Endothelial cell of umbilical vein (primary cell): ENCODE measurements at regions not wholly inside any gene's neighbourhood (a gene's known extent, or its start where the extent isn't known, plus 50 kb on each side); places are given as distances from the start of the nearest gene placed in this dataset.

Experiments
- BruUV-seq: library from RNA; stranded (reverse); fragments of 400-500 nt; replicated peaks from 2 replicates; lab custom pipeline; 2021; lab: Mats Ljungman, UMichigan
- CTCF ChIA-PET: fragments of 300-600, 350-600 bp; sonication (Branson Sonifier 250); formaldehyde crosslinking; loops from one replicate; lab custom pipeline; 2021; ENCODE audit warnings: antibody characterized with exemption, inconsistent platforms; lab: Charles Lee
- POLR2A ChIA-PET: fragments of 300-600, 350-600 bp; sonication (Branson Sonifier 250); formaldehyde crosslinking; loops from one replicate; lab custom pipeline; 2021; ENCODE audit warnings: antibody characterized with exemption, inconsistent platforms; lab: Charles Lee
- DNase-seq: peaks from one replicate; pipeline ENCODE4 v3.0.0-alpha.2; 2011; ENCODE audit warnings: low read depth, low spot score
- FAIRE-seq: peaks from 2 replicates; lab custom pipeline; 2011; peaks lifted over from hg19 to GRCh38; lab: Jason Lieb, UNC
- H2AFZ ChIP-seq: 2 replicates; pipeline ENCODE4 v1.6.0; 2012; ENCODE audit warnings: low read depth, low read length, control low read depth, inconsistent platforms
- H3K27ac ChIP-seq: 2 replicates; pipeline ENCODE4 v1.5.1; 2011; ENCODE audit warnings: low read depth, mild to moderate bottlenecking, control low read depth, low read length, moderate library complexity; ENCODE audit not compliant: insufficient read depth
- H3K27me3 ChIP-seq, 2 experiments: 2 replicates each; pipeline versions ENCODE4 v1.6.0 to v1.6.1; 2011; ENCODE audit warnings: low read length in 2 of 2, mixed read lengths in 1 of 2; ENCODE audit not compliant: control insufficient read depth in 2 of 2, insufficient read depth in 2 of 2
- H3K36me3 ChIP-seq, 2 experiments: 2 replicates in 1 of 2; 3 replicates in 1 of 2; pipeline ENCODE4 v1.5.1; 2011; ENCODE audit warnings: low read length in 2 of 2, mild to moderate bottlenecking in 1 of 2, moderate library complexity in 1 of 2; ENCODE audit not compliant: control insufficient read depth in 2 of 2, insufficient read depth in 2 of 2; ENCODE audit errors: extremely low read depth in 1 of 2
- H3K4me1 ChIP-seq: 3 replicates; pipeline ENCODE4 v1.5.1; 2011; ENCODE audit warnings: mild to moderate bottlenecking, low read length; ENCODE audit not compliant: control insufficient read depth, insufficient read depth; ENCODE audit errors: extremely low read depth
- H3K4me2 ChIP-seq: 2 replicates; pipeline ENCODE4 v1.6.1; 2011; ENCODE audit warnings: low read length, control low read depth, mixed read lengths; ENCODE audit not compliant: insufficient read depth
- H3K4me3 ChIP-seq, 3 experiments: fragments of 200-600 bp in 1 of 3; sonication (generic), shearing (Covaris generic) in 1 of 3; replicated peaks in 1 of 3; 2 replicates each; pipeline ENCODE4 v1.5.1; 2011 to 2016; ENCODE audit warnings: control low read depth in 3 of 3, low read length in 3 of 3, mild to moderate bottlenecking in 2 of 3, inconsistent platforms in 1 of 3, low read depth in 1 of 3, moderate library complexity in 1 of 3; ENCODE audit not compliant: insufficient read depth in 1 of 3
- H3K79me2 ChIP-seq: 2 replicates; pipeline ENCODE4 v1.6.0; 2012; ENCODE audit warnings: low read length, inconsistent platforms; ENCODE audit not compliant: control insufficient read depth, insufficient read depth
- H3K9ac ChIP-seq: replicated peaks from 2 replicates; pipeline ENCODE3; 2011; ENCODE audit warnings: low read length, control low read depth; ENCODE audit not compliant: insufficient read depth; ENCODE audit errors: extremely low read depth
- H3K9me1 ChIP-seq: replicated peaks from 3 replicates; pipeline ENCODE4 v1.6.0; 2011; ENCODE audit warnings: mild to moderate bottlenecking, low read length; ENCODE audit not compliant: control insufficient read depth, insufficient read depth; ENCODE audit errors: extremely low read depth
- H3K9me3 ChIP-seq: replicated peaks from 2 replicates; pipeline ENCODE4 v1.5.1; 2012; ENCODE audit warnings: low read length, inconsistent platforms; ENCODE audit not compliant: control insufficient read depth, insufficient read depth
- H4K20me1 ChIP-seq: replicated peaks from 2 replicates; pipeline ENCODE3; 2011; ENCODE audit warnings: mild to moderate bottlenecking, low read length; ENCODE audit not compliant: control insufficient read depth, insufficient read depth; ENCODE audit errors: extremely low read depth
- CTCF ChIP-seq, 2 donors: IDR thresholded peaks; 1 replicate in 1 of 2; 2 replicates in 1 of 2; pipeline ENCODE4 v1.5.1; 2011; ENCODE audit warnings: low read length in 2 of 2, mild to moderate bottlenecking in 2 of 2, moderate library complexity in 2 of 2, control low read depth in 1 of 2, inconsistent platforms in 1 of 2, low read depth in 1 of 2; ENCODE audit not compliant: insufficient read depth in 1 of 2; ENCODE audit errors: extremely low read depth in 1 of 2
- EZH2 ChIP-seq: IDR thresholded peaks from 2 replicates; pipeline ENCODE4 v1.6.1; 2012; ENCODE audit warnings: borderline replicate concordance, low read depth, mild to moderate bottlenecking, moderate library complexity, low read length, inconsistent platforms; ENCODE audit not compliant: severe bottlenecking
- GATA2 ChIP-seq: IDR thresholded peaks from 2 replicates; pipeline ENCODE4 v1.7.0; 2011; ENCODE audit warnings: low read depth, mild to moderate bottlenecking, moderate library complexity, mixed read lengths, low read length; ENCODE audit not compliant: insufficient read length, insufficient read depth
- JUN ChIP-seq: IDR thresholded peaks from 2 replicates; pipeline ENCODE4 v1.6.1; 2011; ENCODE audit warnings: borderline replicate concordance, low read depth; ENCODE audit not compliant: insufficient read length, insufficient read depth
- MAX ChIP-seq: IDR thresholded peaks from 2 replicates; pipeline ENCODE4 v1.6.1; 2011; ENCODE audit not compliant: insufficient read depth, insufficient read length
- POLR2AphosphoS5 ChIP-seq: IDR thresholded peaks from 2 replicates; pipeline ENCODE4 v1.6.1; 2012; ENCODE audit warnings: low read depth, mild to moderate bottlenecking, control low read depth, low read length, moderate library complexity; ENCODE audit not compliant: insufficient read depth
- dilution Hi-C: fragments of 300-500 bp; cut with MboI; formaldehyde crosslinking; loops from one replicate; pipeline ENCODE4 v1.15.0; 2019; ENCODE audit warnings: low sequenced_read_pairs; ENCODE audit not compliant: extremely low pct_ligation_motif_present
- intact Hi-C: fragments of 100-400 bp; cut with micrococcal nuclease; formaldehyde crosslinking; loops from one replicate; pipeline ENCODE4 v1.10.0; 2022

- no peak overlapping the region for H3K4me3 ChIP-seq
- H3K27me3 ChIP-seq, result no peaks in the 10 kb centered on the region
- H3K27ac ChIP-seq, result no peak overlapping the region
- CTCF ChIA-PET, result interaction anchor here (0.7 to 5.3 kb wide), 18 partner anchors 10 to 408 kb away, joined by 3 to 99 read pairs (median 6); partner anchors contain the start of genes FHIP2A and TRUB1
- intact Hi-C loops, result no loop called here
- H3K9me1 ChIP-seq, result no peaks in the 10 kb centered on the region
- no peak for DNase-seq
- no peaks in the 10 kb centered on the region for H3K4me1 ChIP-seq
- no peak overlapping the region for H3K4me2 ChIP-seq
- H3K9ac ChIP-seq, result no peak overlapping the region
- H4K20me1 ChIP-seq, result no peaks in the 10 kb centered on the region
- H3K79me2 ChIP-seq, result no peaks in the 10 kb centered on the region
- no peaks in the 10 kb centered on the region for H3K9me3 ChIP-seq
- BruUV-seq, result no TSS peak
- FAIRE-seq, result peak; percentile 56
- peak overlapping the region; percentile 70 for H2AFZ ChIP-seq
- H3K36me3 ChIP-seq, result no peaks in the 10 kb centered on the region
- POLR2A ChIA-PET, result no interaction called here
- no peak for TF ChIP-seq GATA2
- no peak for TF ChIP-seq EZH2
- peak; percentile 54 to 66 for TF ChIP-seq CTCF (IDR thresholded peaks at IDR 0.05; ENCODE audit: extremely low read depth in 1 of 2, insufficient read depth in 1 of 2, low read depth in 1 of 2, low read length in 2 of 2)
- TF ChIP-seq POLR2AphosphoS5, result no peak
- TF ChIP-seq MAX, result no peak
- TF ChIP-seq JUN, result no peak
- dilution Hi-C loops, result no loop called here
Measured at GRCh38 chr10:114879541-114880158, 58.1 kb downstream of the FHIP2A start.
